HG03457 (cell line): ENCODE measurements at regions not wholly inside any gene's neighbourhood (a gene's known extent, or its start where the extent isn't known, plus 50 kb on each side); places are given as distances from the start of the nearest gene placed in this dataset.
"Not testable (repeated sequence)": the region's sequence is repeated elsewhere in the genome, so short reads cannot be mapped to it uniquely, and the experiment has no call there.

Source experiments
- ATAC-seq: cut with Tn5 transposase; IDR thresholded peaks from one replicate; pipeline ENCODE4 v1.9.1; 2021; ENCODE audit warnings: moderate number of reproducible peaks; ENCODE audit not compliant: unreplicated experiment

DNA sequence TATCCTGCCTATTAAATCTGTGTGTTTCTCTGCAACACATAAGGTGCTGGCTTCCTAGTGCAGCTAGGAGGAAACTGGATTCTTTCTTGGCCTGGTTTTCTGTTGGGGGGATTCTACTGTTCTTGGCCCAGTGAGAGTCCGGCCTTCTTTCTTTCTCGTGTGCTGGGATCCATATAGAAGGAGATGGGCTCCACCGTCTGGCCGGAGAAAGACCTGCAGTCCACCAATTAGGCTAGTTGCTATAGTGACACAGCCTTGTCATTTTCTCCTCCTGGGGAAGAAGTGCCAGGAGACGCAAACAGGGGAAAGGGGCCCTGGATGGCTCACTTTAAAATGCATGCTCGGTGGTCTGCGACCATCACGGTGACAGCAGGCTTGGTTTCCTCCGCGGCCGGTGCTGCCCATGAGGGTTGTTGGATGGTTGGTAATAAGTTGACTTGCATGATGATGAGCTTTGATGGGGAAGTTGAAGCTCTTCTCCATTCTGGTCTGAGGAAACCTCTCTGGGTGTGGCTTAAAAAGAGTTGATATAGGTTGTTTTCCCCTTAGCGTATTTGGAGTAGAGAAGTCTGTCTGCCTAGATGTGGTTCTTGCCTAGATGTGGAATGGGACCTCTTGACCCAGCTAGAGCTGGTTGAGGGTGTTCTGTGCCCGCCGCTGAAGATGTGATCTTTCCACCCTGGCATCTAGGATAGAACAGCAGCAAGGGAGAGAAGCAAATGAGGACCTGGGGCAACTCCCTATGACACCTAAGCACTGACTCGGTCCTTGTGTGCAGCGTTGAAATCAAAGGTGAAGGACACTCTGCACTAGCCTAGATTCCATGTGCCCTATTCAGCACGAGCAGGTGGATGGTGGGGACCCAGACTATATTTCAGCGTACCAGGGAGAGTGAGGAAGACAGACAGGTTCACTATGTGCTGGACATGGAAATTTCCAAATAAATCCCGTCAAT is 1335.0 kb downstream of the BRD1 start:
- ATAC-seq = no peak

DNA sequence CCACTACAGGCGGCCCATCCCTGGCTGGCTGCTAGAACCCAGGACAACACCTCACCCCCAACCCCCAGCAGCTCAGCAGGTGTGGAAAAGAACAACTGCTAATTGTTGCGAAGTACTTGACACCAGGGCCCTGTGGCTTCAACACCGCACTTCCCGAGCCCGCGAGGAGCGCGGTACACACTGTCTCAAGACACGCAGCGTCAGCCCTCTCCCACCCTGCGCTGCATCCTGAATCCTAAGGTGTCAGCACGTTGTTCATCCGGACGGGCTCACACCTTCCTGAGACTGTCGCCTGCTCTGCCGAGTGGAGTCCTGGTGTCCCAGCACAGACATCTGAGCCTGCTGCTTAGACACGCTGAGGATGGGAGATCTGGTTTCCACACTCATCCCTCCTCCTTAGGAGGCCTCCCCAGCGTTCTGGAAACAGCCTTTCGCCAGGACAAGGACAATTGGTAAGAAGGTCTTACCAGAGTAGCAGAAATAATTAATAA is 1336.2 kb downstream of the BRD1 start:
- no peak for ATAC-seq

DNA sequence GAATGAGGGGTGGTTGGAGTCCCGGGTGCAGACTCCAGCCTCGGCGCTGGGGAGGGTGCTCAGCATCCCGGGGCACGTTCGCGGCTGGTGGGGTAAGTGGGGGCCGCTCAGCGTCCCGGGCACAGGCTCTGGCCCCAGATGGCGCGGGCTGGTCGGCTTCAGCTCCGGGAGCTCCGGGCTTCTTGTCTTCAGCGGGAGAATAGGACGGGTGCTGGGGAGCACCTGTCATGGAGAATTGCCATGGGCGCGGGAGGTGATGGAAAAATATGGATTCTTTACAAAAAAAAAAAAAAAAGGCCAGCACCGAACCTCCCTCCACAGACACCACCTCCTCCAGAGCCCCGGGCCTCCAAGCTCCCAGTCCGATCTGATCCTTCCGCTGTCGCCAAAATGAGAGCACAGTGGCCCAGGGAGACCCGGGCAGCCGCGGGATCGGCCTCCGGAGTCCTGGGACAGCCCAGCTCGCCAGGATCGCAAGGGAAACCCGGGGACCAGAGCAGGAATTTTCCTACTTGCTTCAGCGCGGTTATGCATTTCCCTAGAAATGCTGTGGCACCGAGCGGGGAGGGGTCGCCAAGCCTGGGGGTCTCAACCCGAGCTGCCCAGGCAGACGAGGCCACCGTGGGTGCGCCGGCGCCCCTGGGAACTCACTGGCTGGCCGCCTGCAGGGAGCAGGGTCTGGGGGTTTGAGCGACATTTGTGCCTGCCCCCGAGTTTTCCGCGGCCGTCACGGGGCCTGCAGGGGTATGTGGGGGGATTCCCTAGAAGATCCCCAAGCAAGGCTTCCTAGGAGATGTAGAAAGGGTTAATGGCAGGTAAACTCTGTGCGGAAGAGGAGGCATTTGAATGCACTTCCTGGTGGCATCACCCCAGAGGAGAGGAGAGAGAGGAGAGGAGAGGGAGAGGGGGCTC is 1336.9 kb downstream of the BRD1 start:
- ATAC-seq = no peak

DNA sequence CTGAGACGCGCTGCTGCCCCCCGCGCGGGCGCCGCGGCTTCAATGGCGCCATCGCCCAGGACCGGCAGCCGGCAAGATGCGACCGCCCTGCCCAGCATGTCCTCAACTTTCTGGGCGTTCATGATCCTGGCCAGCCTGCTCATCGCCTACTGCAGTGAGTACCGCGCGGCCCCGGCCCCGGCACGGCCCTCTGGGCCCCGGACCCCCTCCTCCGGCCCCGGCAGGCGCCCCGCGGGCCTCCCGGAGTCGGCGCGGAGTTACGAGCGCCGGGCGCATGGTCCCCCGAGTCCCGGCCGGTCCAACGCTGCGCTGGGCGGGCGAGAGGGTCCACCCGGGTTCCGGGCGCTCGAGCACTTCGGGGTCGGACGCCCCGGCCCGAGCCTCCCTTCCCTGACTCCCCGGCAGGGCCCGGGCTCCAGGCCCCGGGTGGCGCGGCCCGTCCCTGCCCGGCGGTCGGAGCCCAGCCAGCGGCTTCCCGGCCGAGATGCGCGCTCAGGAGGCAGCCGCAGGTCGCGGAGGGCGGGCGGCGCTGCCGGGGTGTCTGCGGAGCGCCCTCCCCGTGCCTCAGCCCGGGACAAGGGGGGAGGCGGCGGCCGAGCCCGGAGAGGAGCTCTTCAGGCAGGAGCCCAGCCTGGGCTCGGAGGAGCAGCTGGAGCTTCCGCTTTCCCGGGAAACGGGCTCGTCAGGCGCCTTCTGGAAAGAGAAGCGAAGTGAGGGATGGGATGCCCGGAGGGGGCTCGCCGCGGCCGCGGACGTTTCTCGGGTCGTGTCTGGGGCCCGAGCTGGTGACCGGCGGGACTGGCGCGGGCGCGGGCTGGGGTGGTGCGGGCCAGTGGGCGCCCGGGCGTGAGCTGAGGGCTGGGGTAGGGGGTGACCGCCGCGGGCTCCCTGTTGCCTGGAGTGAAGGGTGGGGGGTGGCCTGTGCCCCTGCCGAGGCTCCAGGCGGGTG is 1337.8 kb downstream of the BRD1 start:
- no peak for ATAC-seq

DNA sequence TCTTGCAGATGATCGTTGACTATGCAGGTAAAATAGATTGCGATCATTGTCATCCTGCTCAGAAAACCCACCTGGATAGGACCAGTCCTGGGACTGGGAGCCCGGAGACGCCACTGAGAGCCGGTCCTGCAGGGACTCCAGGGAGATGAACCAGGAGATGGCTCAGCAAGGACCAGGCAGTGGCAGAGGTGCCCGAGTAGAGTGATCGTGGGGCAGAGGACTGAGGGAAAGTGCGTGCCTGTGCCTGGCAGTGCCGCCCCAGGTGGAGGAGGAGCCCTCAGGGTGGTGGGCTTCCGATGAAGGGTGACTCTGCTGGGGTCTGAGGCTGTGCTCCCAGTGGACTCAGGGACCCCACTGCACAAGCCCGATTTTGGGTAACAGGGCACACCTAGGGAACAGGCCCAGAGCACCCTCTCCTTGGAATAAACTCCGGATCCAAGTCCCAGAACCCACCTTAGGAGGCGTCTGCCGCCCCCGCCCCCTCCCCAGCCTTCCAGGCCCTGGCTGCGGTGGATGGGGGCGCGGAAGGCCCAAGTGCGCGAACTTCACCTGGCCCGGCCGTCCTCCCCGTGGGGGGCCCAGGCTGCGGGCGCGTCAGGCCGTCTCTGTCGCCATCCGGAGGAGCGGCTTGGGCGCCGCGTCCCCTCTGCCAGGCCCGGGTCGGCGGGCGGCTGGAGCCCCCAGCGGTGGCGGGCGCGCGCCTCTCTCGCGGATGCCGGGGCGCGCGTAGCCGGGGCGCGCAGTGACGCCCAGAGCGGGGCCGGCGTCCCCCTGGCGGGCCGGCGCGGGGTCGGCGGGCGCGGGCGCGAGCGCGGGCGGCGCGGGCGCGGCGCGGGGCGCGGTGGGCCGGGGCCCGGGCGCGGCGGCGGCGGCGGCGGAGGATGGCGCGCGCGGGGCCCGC is 1338.8 kb downstream of the BRD1 start:
- ATAC-seq = no peak

DNA sequence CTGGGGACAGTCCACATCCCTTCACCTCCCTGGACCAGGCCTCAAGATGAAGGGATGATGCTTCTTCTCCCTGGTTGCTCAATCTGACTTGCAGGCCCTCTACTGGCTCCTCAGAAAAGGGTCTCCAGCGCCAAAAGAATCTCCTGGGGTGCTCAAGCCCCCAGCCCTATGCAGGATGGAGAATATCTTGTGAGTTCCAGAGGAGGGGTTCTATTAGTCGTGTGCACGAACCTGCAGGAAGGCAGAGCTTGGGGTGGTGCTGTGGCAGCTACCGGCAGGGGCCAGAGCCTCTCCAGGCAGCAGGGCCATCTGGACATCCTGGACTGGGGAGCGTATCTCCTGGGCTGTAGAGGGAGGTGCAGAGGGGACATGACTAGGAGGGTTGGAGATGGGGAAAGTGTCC is 1339.5 kb downstream of the BRD1 start:
- no peak for ATAC-seq

DNA sequence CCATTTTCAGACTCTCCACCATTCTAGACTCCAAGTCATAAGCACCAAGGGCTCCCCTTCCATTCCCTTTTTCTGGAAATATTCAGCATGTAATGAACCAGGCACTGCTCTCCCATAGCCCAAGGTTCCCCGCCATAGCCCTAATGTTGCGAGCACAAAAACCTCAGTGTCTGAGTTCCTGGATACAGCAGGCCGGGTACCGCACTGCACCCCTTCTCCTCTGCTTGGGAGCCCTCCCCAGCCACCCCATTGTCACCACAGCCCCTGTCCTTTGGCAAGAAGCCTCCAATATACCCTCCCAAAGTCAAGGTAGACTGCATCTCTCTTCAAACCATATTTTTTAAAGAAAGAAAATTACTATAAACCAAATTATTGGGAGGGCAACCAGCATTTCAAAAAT is 1341.1 kb downstream of the BRD1 start:
- no peak for ATAC-seq

DNA sequence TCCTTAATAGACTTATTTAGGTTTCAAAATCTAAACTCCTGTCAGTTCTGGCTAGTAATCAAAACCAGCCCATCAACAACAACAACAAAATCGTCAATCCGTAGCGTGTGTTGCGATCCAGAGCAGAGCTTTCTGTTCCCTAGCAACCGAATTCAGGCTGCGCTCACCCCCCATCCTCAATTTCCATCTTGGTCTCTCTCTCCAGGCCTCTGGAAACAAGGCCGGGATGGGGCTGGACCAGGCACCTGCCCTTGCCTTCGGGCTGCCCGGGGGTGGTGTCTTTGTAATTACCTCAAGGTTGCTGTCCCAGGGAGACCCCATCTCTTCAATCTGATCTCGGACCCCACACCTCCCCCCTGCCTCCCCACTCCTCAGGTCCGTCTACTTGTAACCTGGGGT is 1341.5 kb downstream of the BRD1 start:
- no peak for ATAC-seq

DNA sequence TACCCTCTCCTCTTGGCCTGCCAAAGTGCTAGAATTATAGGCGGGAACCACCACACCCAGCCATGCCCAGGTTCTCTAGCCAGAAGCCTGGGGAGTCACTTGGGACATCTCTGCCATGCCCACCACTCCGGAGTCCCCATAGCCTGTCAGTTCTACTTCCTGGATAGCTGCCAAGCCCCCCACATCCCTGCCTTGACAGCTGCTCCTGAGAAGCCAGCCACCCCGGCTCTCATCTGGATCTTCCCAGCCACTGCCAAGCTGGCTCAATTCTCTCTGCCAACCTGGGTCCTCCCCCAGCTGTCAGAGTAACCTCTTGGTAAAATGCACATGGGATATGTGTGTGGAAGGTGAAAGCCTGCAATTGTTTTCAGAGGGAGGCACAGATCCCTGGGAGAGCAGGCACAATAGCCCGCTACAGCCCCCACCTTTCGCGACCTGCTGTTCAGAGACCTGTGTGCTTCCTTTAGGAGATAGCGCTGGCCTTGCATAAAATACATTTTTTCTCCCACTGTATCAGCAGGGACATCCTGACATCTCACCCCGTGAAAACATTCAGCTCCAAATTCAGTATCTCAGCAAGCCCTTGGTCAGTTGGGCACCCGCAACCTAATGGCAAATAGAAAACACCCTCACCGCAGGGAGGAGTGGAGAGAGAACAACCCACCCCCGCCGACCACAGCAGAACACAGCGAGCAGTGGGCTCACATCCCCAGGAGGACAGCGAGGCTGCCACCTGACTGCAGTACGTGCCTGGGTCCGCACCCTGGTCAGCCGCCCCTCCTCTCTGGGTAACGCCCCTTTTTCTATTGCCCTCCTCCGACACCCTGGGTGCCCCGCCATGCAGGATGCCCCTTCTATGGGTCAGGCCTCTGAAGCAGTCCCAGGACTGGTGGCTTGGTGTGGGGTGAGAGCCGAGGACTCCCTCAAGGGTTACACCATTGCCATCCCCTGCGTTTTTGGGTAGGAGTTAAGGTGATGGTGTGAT is 1342.2 kb downstream of the BRD1 start:
- ATAC-seq = no peak

DNA sequence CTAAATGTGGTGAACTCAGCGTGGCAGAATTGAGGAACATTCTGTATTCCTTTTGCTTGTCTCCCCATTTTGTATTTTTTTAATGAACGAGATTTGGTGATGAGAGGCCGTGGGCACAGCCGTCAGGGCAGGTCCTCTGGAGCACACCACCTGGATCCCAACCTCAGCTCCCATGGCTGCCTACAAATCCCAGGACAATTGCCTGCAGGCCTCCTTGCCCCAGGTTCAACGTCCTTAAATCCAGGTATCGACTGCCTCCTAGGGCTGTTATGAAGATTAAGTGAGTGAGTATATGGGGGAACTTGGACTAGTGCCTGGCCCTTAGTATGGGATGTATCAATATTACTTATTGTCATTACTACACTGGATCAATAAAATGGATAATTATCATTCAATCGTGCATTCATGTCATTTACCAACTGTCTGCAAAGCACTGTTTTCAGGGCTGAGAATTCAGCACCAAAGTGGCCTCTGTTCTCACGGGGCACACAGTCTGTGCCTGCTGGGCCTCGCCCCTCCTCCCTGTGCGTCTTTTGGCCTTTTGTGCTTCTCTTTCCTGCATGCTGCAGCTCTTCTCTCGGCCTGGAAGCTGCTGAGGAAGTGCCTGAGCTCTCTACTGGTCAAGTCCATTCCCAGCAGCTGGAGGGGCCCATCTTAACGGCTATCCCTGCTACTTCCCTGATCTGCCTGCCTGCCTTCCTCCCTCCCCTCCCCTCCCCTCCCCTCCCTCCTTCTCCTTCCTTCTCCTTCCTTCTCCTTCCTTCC is 1343.7 kb downstream of the BRD1 start:
- no peak for ATAC-seq

DNA sequence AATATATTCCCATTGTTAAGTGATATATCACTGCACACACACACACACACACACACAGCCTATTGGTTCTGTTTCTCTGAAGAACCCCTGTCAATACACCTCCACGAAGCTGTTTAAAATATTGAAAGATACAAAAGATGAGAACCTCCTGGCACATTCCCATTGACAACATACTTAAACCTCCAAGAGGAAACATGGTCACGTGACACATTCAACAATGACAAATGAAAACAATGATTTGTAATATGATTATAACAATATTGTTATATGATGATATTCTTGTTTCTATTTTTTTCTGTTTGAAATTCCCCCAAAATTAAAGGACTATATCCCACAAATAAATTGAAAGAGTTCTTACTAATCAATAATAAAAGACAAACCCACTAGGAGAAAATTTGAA is 1344.9 kb downstream of the BRD1 start:
- ATAC-seq = no peak

DNA sequence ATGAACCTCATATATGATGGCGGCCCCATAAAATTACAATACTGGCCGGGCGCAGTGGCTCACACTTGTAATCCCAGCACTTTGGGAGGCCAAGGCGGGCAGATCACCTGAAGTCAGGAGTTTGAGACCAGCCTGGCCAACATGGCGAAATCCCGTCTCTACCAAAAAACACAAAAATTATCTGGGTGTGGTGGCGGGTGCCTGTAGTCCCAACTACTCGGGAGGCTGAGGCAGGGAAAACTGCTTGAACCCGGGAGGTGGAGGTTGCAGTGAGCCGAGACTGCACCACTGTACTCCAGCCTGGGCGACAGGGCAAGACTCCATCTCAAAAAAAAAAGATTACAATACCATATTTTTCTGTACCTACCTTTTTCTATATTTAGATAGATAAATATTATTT is 1345.5 kb downstream of the BRD1 start:
- ATAC-seq = not testable (repeated sequence)

DNA sequence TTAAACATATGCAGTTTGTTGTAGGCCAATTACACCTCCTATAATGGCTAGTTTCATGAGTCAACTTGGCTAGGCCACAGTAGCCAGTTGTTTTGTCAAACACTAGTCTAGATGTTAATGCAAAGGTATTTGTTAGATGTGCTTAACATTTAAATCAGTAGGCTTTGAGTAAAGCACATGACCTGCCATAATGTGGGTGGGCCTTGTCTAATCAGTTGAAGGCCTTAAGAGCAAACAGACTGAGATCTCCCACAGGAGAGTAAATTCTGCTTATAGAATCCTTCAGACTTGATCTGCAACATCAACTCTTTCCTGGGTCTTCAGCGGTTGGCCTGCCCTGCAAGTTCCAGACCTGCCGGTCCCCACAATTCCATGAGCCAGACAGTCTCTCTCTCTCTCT is 1345.9 kb downstream of the BRD1 start:
- ATAC-seq = no peak

DNA sequence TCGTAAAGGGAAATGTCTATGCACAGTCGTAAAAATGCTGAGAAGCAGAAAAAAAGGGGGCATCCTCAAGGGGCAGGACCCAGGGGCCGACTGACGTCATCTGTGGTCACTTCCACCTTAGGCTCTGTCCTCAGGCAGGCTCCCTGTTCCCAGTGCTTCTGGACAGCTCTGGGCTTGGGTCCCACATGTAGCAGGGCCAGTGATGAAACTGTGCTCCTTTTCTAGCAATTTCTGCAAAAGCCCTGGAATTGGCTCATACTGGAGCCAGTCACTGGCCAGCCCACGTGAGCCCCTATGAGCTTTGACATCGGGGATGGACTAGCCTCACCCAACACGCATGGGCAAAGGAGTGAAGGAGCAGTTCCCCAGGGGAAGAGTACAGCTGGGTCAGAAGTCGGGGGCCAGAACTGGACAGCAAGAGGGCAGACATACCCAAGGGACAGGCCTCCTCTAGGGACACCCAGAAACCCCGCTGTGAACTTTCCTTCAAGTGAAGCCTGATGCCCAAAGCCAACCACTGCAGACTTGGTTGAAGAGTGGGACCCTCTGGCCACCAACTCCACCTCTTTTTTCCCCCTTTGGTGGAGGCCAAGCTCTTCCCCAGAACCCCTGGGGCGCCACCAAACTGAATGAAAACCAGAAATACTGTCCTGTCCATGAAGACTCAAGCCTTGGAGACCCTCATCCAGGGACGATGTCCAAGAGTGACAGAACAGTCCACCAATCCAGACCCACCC is 1349.0 kb downstream of the BRD1 start:
- ATAC-seq = no peak

DNA sequence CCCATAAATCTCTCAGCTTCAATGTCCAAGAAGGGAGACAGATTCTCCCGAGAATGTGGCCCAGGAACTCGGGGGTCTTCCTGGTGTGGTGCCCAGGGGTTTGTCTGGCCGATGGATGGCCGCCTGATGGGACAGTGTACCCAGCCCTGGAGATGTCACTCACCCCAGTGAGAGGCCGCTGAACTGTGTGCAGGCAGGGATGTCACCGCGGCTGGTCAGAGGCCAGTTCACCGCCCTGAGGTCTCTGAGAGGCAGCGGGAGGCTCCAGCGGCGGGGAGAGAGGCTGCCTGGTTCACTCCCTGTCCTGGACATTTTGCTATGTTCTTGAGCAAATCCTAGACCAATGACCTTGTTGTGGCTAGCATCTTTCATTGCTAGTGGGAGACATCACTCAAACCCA is 1349.5 kb downstream of the BRD1 start:
- ATAC-seq = no peak

DNA sequence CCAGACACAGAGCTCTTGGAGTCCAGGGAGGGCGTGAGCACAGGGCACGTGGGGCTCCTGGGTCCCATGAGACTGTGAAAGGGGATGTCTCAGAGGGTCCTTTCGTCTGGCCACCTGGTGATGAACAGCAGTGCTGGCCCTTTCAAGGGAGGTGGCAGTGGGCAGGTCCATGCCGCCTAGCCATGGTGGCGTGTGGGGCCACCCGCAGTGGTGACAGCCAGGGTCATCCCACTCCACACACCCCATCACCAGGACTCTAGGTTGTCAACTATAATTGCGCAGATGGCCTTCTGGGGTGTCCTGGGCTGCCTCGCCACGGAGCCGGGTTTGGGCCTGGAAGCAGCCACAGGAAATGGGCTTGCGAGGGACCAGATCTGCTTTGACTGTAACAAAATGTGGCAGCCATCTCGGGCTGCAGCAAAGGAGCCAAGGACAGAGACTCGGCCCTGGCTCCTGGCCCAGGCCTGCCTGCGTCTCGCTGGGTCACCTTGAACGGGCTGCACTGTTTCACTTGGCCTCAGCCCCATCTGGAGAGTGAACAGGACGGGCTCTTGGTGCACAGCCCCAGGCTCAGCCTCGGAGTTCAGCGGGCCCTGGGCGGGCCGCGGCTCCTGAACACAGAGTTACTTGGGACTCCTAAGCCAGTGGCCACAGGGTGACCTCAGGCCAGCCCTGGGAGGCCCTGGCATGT is 1350.5 kb downstream of the BRD1 start:
- ATAC-seq = no peak
